Fibroblast of skin of right biceps (primary cell): ENCODE measurements at regions not wholly inside any gene's neighbourhood (a gene's known extent, or its start where the extent isn't known, plus 50 kb on each side); places are given as distances from the start of the nearest gene placed in this dataset.
"Not testable (repeated sequence)": the region's sequence is repeated elsewhere in the genome, so short reads cannot be mapped to it uniquely, and the experiment has no call there.

Experiments
- DNase-seq: peaks from one replicate; pipeline ENCODE4 v3.0.0-alpha.2; 2013

DNA sequence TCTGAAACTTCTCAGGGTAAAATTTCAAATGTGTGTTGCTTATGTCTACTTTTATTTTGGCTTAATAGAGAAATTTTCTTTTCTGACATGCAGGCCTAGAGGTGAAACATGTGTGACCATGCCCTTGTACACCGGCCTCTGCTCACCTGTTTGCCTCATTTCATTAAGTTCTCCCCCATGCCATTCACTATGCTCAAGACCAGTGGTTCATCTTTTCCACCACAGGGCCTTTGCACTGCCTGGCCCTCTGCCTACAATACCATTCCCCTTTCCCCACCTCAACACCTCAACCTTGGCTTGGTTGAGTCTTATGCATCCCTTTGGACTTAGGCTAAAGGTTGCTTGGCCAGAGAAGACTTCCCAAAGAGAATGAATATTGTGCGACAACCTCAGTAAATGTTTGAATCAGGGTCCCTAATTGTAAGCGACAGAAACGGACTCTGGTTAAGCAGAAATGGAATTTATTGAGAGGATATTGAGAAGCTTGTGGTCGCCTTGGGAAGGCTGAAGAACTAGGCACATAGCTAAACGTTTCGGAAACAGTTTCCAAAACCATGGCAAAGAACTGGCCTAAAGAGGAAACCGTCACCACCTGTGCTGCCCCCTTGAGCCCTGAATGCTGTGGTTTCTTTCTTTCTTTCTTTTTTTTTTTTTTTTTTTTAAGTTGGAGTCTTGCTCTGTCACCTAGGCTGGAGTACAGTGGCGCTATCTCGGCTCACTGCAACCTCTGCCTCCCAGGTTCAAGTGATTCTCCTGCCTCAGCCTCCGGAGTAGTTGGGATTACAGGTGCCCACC lies 152.2 kb downstream of the SOX4 start:
- DNase-seq: no peak

- no peak for DNase-seq
Measured at GRCh38 chr6:21747441-21747840, 153.9 kb downstream of the SOX4 start.

GRCh38 chr6:21748343-21749056 lies 154.9 kb downstream of the SOX4 start:
- peak; percentile 67 for DNase-seq

DNA sequence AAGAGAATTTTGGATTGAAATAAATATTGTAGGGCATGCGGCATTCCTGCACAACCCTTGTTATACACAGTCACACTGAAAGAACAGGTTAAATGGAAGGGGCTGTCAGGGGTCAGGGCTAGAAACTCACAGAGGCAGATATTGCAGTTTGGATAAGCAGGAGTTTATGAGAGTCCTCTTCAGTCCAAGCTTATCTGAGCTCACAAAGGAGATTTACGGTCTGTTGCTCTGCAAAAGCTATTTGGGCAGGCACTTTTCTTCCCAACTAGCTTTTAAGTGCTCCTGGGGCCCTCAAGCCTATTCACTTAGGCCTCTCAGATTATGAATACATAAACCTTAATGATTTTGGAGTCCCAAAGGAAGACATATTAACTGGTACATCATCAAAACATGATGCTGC lies 156.2 kb downstream of the SOX4 start:
- no peak for DNase-seq

DNA sequence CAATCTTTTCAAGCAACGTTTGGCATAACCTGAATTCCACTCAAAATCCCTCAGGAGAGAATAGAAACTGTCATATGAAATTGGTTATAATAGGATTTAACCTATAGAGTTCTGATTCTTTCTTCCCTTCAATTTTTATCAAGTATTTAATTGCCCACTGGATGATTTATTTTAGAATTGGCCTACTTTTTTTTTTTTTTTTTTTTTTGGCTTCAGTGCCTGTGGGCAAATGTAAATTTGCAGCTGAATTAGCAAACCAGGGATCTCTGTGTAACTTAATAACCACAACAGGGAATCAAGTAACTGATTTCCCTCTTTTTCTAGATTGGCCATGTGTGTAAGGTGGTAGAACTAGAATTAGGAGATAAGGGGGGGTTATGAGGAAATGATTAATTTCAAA lies 157.0 kb downstream of the SOX4 start:
- DNase-seq: no peak

DNA sequence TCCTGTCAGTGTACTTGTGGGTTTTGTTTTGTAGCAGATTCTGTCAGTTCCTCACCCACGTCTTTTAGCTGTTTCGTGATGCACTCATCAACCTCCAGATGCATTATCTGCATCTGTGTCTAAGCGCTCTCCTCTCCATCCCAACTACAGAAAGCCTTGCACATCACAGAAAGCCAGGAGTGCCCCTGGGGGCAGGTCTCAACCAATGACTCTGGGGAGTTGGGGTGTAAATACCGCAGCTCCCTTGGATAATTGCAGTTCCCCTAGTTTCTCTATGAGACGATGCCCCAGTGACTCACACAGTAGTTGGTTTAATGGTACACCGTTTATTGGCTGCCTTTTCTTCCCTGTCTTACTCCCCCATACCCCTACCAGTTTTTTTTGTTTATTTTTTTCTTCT lies 158.1 kb downstream of the SOX4 start:
- no peak for DNase-seq

GRCh38 chr6:21752054-21752811 lies 158.7 kb downstream of the SOX4 start:
- DNase-seq: peak; percentile 70

DNA sequence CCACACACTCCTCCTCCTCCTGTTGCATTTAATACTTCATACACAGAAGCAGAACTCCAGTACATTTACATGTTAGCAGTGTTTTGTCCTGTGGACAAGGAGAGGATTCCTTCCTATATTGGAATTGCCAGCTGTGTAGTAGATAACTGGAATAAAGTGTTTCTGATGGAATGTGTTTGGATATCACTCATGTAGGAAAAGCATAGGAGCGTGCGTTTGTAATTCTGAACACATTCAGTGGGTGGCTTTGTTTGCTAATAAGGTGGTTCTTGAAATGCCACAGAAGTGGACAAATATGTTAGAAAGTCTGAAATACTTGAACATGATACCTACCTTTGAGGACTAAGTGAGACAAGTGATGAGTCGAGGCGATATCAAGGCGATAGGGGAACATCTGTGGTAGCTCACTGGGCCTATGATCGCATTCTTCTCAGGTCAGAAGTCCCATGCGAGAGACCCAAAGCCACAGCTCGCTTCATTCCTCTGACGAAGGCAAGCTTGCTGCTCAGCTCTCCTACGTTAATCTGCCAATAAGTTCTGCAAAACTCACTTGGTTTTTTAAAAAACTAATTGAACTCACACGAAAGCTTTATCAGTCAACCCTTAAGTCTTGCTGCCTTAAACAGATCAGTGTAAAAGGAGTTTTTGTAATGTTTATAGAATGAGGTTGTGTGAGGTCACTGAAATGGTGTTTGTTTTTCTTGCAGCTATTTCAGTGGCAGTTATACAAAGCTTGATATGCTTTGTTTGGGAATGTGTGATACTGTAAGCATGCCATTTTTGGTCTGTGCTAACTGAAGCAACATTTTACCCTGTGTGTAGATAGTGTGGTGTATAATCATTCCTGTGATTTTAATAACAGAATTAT lies 159.9 kb downstream of the SOX4 start:
- DNase-seq: peak; percentile 63

- no peak for DNase-seq
Measured at GRCh38 chr6:21754891-21755290, 161.3 kb downstream of the SOX4 start.

GRCh38 chr6:21756487-21756886 lies 162.9 kb downstream of the SOX4 start:
- DNase-seq: no peak

DNA sequence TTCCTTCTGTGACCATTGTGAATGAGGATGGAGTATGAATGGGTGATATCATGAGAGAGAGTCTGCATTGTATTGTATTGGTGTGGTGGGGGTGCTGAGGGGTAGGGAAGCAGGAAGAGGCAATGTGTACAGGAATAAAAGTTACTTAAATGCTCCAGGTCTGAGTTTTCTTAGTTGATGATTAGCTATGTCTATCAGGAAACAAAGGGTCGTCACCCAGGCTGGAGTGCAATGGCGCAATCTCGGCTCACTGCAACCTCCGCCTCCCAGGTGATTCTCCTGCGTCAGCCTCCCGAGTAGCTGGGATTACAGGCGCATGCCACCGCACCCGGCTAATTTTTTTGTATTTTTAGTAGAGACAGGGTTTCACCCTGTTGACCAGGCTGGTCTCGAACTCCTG lies 163.8 kb downstream of the SOX4 start:
- DNase-seq: not testable (repeated sequence)

DNA sequence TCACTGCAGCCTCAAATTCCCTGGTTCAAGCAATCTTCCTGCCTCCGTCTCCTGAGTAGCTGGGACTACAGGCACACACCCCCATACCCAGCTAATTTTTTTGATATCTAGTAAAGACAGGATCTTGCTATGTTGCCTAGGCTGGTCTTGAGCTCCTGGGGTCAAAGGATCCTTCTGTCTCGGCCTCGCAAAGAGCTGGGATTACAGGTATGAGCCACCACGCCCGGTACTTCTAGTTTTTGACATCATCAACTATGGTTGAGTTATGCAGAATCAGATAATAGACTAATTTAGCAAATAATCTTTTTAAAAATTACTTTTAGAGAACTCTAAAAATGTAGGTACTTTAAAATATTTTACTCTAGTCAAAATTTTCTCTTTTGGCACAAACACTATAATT lies 166.2 kb downstream of the SOX4 start:
- no peak for DNase-seq

GRCh38 chr6:21761053-21761730 lies 167.6 kb downstream of the SOX4 start:
- DNase-seq: not testable (repeated sequence)

DNA sequence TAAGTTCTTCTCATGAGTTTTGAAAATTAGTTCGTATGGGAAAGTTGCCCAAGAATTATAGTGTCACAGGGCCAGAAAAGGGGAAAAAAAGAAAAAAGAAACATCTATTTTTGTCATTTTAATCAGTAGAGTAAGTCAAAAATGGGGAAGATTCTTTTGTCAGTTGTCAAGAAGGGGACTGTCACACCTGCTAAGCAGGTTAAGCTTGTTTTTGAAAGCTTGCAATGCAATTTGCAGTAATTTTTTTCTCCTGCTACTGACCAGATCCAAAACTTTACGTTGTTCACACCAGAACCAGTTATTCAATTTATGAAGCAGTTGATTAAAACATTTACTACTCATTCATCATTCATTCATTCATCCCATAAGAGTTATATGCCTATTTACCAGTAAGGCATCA lies 171.4 kb downstream of the SOX4 start:
- DNase-seq: no peak

- DNase-seq: peak; percentile 70
Measured at GRCh38 chr6:21767891-21768648, 174.5 kb downstream of the SOX4 start.

DNA sequence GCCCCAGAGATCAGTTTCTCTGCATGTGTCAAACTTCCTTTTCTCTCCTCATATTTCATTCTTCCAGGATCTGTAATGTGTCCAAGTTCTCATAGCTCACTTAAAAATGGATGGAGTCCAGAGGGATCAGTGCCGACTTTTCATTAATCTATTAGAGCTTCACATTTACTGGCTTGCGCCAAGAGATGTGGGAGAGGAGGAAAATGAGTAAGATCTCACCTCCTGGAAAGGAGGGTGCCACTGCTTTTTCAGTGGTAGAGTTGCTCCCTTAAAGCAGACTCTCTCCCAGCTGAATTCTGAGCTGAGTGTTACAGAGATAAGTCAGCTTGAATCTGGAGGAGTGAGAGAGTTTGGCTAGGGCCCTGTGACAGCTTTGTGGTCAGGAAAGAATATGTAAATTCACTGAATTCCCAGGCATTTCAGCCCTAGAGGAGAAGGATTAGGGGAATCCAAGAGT lies 175.9 kb downstream of the SOX4 start:
- DNase-seq: peak; percentile 96

GRCh38 chr6:21769968-21770367 lies 176.4 kb downstream of the SOX4 start:
- peak; percentile 46 for DNase-seq

- peak; percentile 26 for DNase-seq
Measured at GRCh38 chr6:21771626-21772320, 178.2 kb downstream of the SOX4 start.

DNA sequence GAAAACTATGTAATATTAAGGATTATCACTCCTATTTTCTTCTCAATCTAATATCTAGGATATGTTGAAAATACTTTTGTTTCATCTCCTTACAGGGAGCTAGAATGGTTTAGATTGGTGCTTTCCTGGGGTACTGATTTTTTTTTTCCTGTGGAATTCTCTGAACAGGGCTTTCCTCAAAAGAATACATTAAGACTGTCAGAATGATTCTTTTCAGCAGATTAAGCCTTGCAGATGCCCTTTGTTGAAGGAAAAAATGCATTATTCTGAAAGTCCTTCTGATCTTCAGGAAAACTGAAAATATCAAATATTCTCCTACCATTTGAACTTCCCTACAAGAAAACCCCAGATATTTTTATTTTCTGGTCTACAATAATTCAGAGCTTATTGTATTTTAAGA lies 178.9 kb downstream of the SOX4 start:
- DNase-seq: no peak

- no peak for DNase-seq
Measured at GRCh38 chr6:21772884-21773575, 179.5 kb downstream of the SOX4 start.
